A549 (cell line): ENCODE measurements at regions not wholly inside any gene's neighbourhood (a gene's known extent, or its start where the extent isn't known, plus 50 kb on each side); places are given as distances from the start of the nearest gene placed in this dataset.

Experiments
- ATAC-seq, 2 experiments: fragments of 200-7000 bp in 1 of 2; fragments of >200 bp in 1 of 2; cut with Nextera tagmentation in 1 of 2; cut with Tn5 transposase in 1 of 2; 3 replicates each; pipeline versions ENCODE4 v1.8.0 to v1.9.1; 2018 to 2020; ENCODE audit warnings: mild to moderate bottlenecking in 1 of 2, moderate library complexity in 1 of 2
- CTCF ChIA-PET: fragments of 300-600 bp; sonication (Branson Sonifier 250); formaldehyde crosslinking; extraction: SDS; loops from one replicate; lab custom pipeline; 2021; ENCODE audit warnings: antibody characterized with exemption, inconsistent platforms; lab: Yijun Ruan, JAX
- POLR2A ChIA-PET: fragments of 350-600 bp; formaldehyde crosslinking; extraction: SDS; loops from one replicate; lab custom pipeline; 2021; ENCODE audit warnings: antibody characterized with exemption, inconsistent platforms; lab: Yijun Ruan, JAX
- DNase-seq, 2 experiments: peaks; one replicate each; pipeline versions ENCODE4 v3.0.0 to v3.0.0-alpha.2; 2011 to 2016; ENCODE audit warnings: low read depth in 1 of 2, low spot score in 1 of 2
- FAIRE-seq: peaks from 2 replicates; lab custom pipeline; 2011; peaks lifted over from hg19 to GRCh38; lab: Jason Lieb, UNC
- H3K27ac ChIP-seq, 2 experiments: fragments of >200 bp; sonication (Bioruptor Twin); formaldehyde crosslinking; 3 replicates each; pipeline ENCODE4 v1.5.1; 2016 to 2017
- H3K4me1 ChIP-seq: fragments of >200 bp; sonication (Bioruptor Twin); formaldehyde crosslinking; 3 replicates; pipeline ENCODE4 v1.6.1; 2016
- H3K4me2 ChIP-seq: fragments of >200 bp; sonication (Bioruptor Twin); formaldehyde crosslinking; 3 replicates; pipeline ENCODE4 v1.6.1; 2016
- H3K4me3 ChIP-seq: fragments of >200 bp; sonication (Bioruptor Twin); formaldehyde crosslinking; 3 replicates; pipeline ENCODE4 v1.5.1; 2016
- H3K9me3 ChIP-seq: fragments of >200 bp; sonication (Bioruptor Twin); formaldehyde crosslinking; 3 replicates; pipeline ENCODE4 v1.6.1; 2016
- CBX2 ChIP-seq: fragments of 200-600 bp; sonication (generic); IDR thresholded peaks from 2 replicates; pipeline ENCODE4 v1.6.1; 2016; ENCODE audit warnings: low read depth, mild to moderate bottlenecking, borderline replicate concordance
- CHD2 ChIP-seq: fragments of 150-350 bp; IDR thresholded peaks from 2 replicates; pipeline ENCODE4 v1.6.1; 2014; ENCODE audit warnings: low read length; ENCODE audit not compliant: partially characterized antibody
- EHF ChIP-seq: fragments of 250-450 bp; sonication (Bioruptor Pico); IDR thresholded peaks from 2 replicates; pipeline ENCODE4 v1.5.0; 2020; ENCODE audit warnings: mild to moderate bottlenecking
- EHMT2 ChIP-seq: fragments of 200-600 bp; sonication (generic); IDR thresholded peaks from 2 replicates; pipeline ENCODE4 v1.6.1; 2016; ENCODE audit warnings: antibody characterized with exemption, low read depth, mild to moderate bottlenecking, moderate library complexity
- FOSL2 ChIP-seq, 2 experiments: fragments of 450-650 bp in 1 of 2; fragments of >200 bp in 1 of 2; sonication (Bioruptor Twin) in 1 of 2; formaldehyde crosslinking; IDR thresholded peaks; 2 replicates each; pipeline versions ENCODE4 v1.5.0 to v1.6.1; 2016 to 2020; ENCODE audit warnings: mild to moderate bottlenecking in 1 of 2, moderate library complexity in 1 of 2
- FOXS1 ChIP-seq: fragments of 250-450 bp; sonication (Bioruptor Pico); IDR thresholded peaks from 2 replicates; pipeline ENCODE4 v1.5.0; 2020; ENCODE audit warnings: mild to moderate bottlenecking, moderate library complexity
- GATA3 ChIP-seq: IDR thresholded peaks from 2 replicates; pipeline ENCODE4 v1.6.1; 2012; ENCODE audit warnings: borderline replicate concordance
- HDAC2 ChIP-seq: fragments of 200-600 bp; sonication (generic); IDR thresholded peaks from 2 replicates; pipeline ENCODE4 v1.6.1; 2016
- HOXA7 ChIP-seq: fragments of 250-450 bp; sonication (Bioruptor Pico); IDR thresholded peaks from 2 replicates; pipeline ENCODE4 v1.5.0; 2020; ENCODE audit warnings: mild to moderate bottlenecking, moderate library complexity
- HOXB13 ChIP-seq: fragments of 250-450 bp; sonication (Bioruptor Pico); IDR thresholded peaks from 2 replicates; pipeline ENCODE4 v1.5.0; 2020; ENCODE audit warnings: low read depth, mild to moderate bottlenecking, moderate library complexity
- JUNB ChIP-seq: fragments of >200 bp; sonication (Bioruptor Twin); formaldehyde crosslinking; IDR thresholded peaks from 2 replicates; pipeline ENCODE4 v1.6.1; 2016
- MAX ChIP-seq: IDR thresholded peaks from 2 replicates; pipeline ENCODE4 v1.6.1; 2012
- MAZ ChIP-seq: fragments of 150-350 bp; IDR thresholded peaks from 2 replicates; pipeline ENCODE4 v1.6.1; 2014; ENCODE audit warnings: antibody characterized with exemption, low read depth, low read length, borderline replicate concordance
- MYC ChIP-seq: IDR thresholded peaks from 2 replicates; pipeline ENCODE4 v1.6.1; 2012; ENCODE audit warnings: mild to moderate bottlenecking, inconsistent platforms, low read length, improper control_type of control experiment, borderline replicate concordance
- NPAS2 ChIP-seq: fragments of 250-450 bp; sonication (Bioruptor Pico); IDR thresholded peaks from 2 replicates; pipeline ENCODE4 v1.8.0; 2022; ENCODE audit warnings: mild to moderate bottlenecking, moderate library complexity, borderline replicate concordance
- NR3C1 ChIP-seq: fragments of >200 bp; sonication (Bioruptor Twin); formaldehyde crosslinking; IDR thresholded peaks from 3 replicates; pipeline ENCODE4 v1.6.1; 2017
- PBX3 ChIP-seq: IDR thresholded peaks from 2 replicates; pipeline ENCODE4 v1.6.1; 2012
- POLR2A ChIP-seq: IDR thresholded peaks from 2 replicates; pipeline ENCODE4 v1.6.1; 2012; ENCODE audit warnings: mild to moderate bottlenecking, low read length
- RAD21 ChIP-seq, 2 experiments: fragments of >200 bp in 1 of 2; sonication (Bioruptor Twin) in 1 of 2; formaldehyde crosslinking in 1 of 2; IDR thresholded peaks in 1 of 2; conservative IDR thresholded peaks in 1 of 2; 2 replicates in 1 of 2; 3 replicates in 1 of 2; pipeline ENCODE4 v1.6.1; 2012 to 2018; ENCODE audit warnings: inconsistent platforms in 1 of 2
- RFX5 ChIP-seq: fragments of 450-650 bp; IDR thresholded peaks from 2 replicates; pipeline ENCODE4 v1.7.1; 2014; ENCODE audit warnings: antibody characterized with exemption, mild to moderate bottlenecking, moderate library complexity
- SMC3 ChIP-seq: fragments of >200 bp; sonication (Bioruptor Twin); formaldehyde crosslinking; IDR thresholded peaks from 3 replicates; pipeline ENCODE4 v1.6.1; 2018; ENCODE audit warnings: inconsistent platforms
- TFCP2L1 ChIP-seq: fragments of 250-450 bp; sonication (Bioruptor Pico); IDR thresholded peaks from 2 replicates; pipeline ENCODE4 v1.5.0; 2021; ENCODE audit warnings: mild to moderate bottlenecking
- TP53 ChIP-seq: fragments of 250-450 bp; sonication (Bioruptor Pico); IDR thresholded peaks from 2 replicates; pipeline ENCODE4 v1.5.0; 2021; ENCODE audit warnings: mild to moderate bottlenecking, moderate library complexity
- ZFP36 ChIP-seq: fragments of 450-650 bp; IDR thresholded peaks from 2 replicates; pipeline ENCODE4 v1.6.1; 2014; ENCODE audit warnings: borderline replicate concordance; ENCODE audit not compliant: partially characterized antibody
- WGBS: methylation state at CpG from one replicate; pipeline ENCODE4 v1.1.6; 2017; ENCODE audit errors: missing lambda C conversion rate; 5-methylcytosine and 5-hydroxymethylcytosine counted together
- TF ChIP-seq, protein P1 (sequence below): fragments of >200 bp; sonication (Bioruptor Twin); formaldehyde crosslinking; IDR thresholded peaks from 3 replicates; pipeline ENCODE4 v1.5.1; 2016
- TF ChIP-seq, protein P2 (sequence below): fragments of 250-450 bp; sonication (Bioruptor Pico); IDR thresholded peaks from 2 replicates; pipeline ENCODE4 v1.5.0; 2021; ENCODE audit warnings: mild to moderate bottlenecking, moderate library complexity, borderline replicate concordance
- TF ChIP-seq, protein P3 (sequence below): fragments of 250-450 bp; sonication (Bioruptor Pico); IDR thresholded peaks from 2 replicates; pipeline ENCODE4 v1.5.0; 2020; ENCODE audit warnings: low read depth, mild to moderate bottlenecking, moderate library complexity
- TF ChIP-seq, protein P4 (sequence below): fragments of >200 bp; sonication (Bioruptor Twin); formaldehyde crosslinking; IDR thresholded peaks from 2 replicates; pipeline ENCODE4 v1.6.1; 2016

DNA sequence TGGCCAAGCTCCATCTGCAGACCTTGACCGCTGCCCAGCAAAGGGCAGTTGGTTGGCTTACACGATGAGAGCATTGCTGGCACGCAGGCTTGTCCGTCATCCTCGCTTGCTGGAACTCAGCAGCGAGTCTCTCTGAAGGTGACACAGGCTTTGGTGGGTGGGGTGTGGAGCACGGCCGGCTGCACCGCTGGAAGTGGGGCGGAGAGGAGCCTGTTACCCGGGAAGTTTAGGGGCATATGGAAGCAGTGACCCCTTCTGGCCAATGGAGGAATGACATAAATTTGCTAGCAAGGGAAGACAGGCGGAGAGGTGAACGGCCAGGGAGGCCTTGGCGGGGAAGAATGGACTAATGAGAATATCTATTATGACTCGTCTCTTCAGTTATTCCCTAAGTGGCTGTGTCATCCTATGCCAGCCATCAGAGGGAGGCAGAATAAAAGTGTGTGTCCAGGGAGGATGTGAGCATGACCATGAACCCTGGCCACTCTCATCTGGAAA, 65.9 kb upstream of the SDK2 start:
- WGBS = 28% methylated on average over 15 of the region's 15 CpGs
- peak; percentile 70 to 79 for DNase-seq
- peak; percentile 59 to 90; a peak in 4 of 6 replicates for ATAC-seq
- POLR2A ChIA-PET = no interaction called here
- no peak for FAIRE-seq
- Histone ChIP-seq H3K4me2 (peak overlapping the region; percentile 49; the same call in 2 of the 3 replicates), H3K27ac (peak overlapping the region in 1 of 2 experiments; percentile 30; a peak in 1 of 6 replicates), H3K9me3 (peaks cover 8% of the 10 kb centered on the region; the same call in 2 of the 3 replicates), H3K4me1 (peaks cover 4% of the 10 kb centered on the region; the same call in 2 of the 3 replicates)
- TF ChIP-seq, protein P1, sequence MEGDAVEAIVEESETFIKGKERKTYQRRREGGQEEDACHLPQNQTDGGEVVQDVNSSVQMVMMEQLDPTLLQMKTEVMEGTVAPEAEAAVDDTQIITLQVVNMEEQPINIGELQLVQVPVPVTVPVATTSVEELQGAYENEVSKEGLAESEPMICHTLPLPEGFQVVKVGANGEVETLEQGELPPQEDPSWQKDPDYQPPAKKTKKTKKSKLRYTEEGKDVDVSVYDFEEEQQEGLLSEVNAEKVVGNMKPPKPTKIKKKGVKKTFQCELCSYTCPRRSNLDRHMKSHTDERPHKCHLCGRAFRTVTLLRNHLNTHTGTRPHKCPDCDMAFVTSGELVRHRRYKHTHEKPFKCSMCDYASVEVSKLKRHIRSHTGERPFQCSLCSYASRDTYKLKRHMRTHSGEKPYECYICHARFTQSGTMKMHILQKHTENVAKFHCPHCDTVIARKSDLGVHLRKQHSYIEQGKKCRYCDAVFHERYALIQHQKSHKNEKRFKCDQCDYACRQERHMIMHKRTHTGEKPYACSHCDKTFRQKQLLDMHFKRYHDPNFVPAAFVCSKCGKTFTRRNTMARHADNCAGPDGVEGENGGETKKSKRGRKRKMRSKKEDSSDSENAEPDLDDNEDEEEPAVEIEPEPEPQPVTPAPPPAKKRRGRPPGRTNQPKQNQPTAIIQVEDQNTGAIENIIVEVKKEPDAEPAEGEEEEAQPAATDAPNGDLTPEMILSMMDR = peak; percentile 77
- TF ChIP-seq TFCP2L1 (no peak), RAD21 (conservative IDR thresholded peaks at IDR 0.05 in 1 of 2, IDR thresholded peaks at IDR 0.05 in 1 of 2) (peak; percentile 72 to 84), JUNB (no peak), CHD2 (no peak), MYC (no peak), SMC3 (peak; percentile 78), RFX5 (no peak)
- TF ChIP-seq, protein P2, sequence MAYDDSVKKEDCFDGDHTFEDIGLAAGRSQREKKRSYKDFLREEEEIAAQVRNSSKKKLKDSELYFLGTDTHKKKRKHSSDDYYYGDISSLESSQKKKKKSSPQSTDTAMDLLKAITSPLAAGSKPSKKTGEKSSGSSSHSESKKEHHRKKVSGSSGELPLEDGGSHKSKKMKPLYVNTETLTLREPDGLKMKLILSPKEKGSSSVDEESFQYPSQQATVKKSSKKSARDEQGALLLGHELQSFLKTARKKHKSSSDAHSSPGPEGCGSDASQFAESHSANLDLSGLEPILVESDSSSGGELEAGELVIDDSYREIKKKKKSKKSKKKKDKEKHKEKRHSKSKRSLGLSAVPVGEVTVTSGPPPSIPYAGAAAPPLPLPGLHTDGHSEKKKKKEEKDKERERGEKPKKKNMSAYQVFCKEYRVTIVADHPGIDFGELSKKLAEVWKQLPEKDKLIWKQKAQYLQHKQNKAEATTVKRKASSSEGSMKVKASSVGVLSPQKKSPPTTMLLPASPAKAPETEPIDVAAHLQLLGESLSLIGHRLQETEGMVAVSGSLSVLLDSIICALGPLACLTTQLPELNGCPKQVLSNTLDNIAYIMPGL = no peak
- TF ChIP-seq, protein P3, sequence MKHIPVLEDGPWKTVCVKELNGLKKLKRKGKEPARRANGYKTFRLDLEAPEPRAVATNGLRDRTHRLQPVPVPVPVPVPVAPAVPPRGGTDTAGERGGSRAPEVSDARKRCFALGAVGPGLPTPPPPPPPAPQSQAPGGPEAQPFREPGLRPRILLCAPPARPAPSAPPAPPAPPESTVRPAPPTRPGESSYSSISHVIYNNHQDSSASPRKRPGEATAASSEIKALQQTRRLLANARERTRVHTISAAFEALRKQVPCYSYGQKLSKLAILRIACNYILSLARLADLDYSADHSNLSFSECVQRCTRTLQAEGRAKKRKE (CRISPR knock-in tag) = no peak
- TF ChIP-seq, all 56 proteins: peak for 3
- H3K4me3 ChIP-seq = no peak overlapping the region
- CTCF ChIA-PET = interaction anchor here (0.6 to 7.3 kb wide), 34 partner anchors 8 to 284 kb away, joined by 3 to 62 read pairs (median 4); partner anchors contain the start of gene SDK2

DNA sequence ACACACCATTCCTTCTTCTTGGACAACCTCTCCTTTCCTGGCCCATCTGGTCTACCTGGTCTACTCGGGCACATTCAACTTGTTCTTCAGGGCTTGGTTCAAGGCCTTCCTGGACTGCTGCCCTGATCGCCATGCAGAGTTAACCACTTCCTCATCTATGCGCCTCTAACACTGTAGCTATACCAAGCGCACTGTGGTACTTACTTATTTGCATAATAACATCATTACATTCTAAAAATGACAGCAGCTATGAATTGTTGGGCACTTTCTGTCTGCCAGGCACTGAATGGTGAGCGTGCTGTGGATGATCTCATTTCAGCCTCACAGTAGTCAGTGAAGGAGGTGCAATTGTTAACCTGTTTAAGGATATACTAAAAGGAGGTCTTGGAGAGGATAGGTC, 66.9 kb upstream of the SDK2 start:
- no peak overlapping the region for H3K4me2 ChIP-seq
- ChIA-PET CTCF (interaction anchor here (0.7 to 7.3 kb wide), 15 partner anchors 9 to 288 kb away, joined by 3 to 62 read pairs (median 4); partner anchors contain the start of gene SDK2), POLR2A (no interaction called here)
- TF ChIP-seq SMC3 (no peak), TP53 (no peak), MAZ (no peak), FOSL2 (IDR thresholded peaks at IDR 0.05) (no peak), FOSL2 (CRISPR knock-in tag; IDR thresholded peaks at IDR 0.05) (no peak), NPAS2 (CRISPR knock-in tag) (no peak), HDAC2 (no peak), CBX2 (no peak), GATA3 (no peak), ZFP36 (no peak), HOXA7 (CRISPR knock-in tag) (no peak), NR3C1 (no peak), EHMT2 (no peak), POLR2A (no peak), MAX (no peak), HOXB13 (CRISPR knock-in tag) (no peak), FOXS1 (CRISPR knock-in tag) (no peak), EHF (CRISPR knock-in tag) (no peak), PBX3 (no peak)
- TF ChIP-seq, protein P3 (CRISPR knock-in tag) = no peak
- TF ChIP-seq, protein P4, sequence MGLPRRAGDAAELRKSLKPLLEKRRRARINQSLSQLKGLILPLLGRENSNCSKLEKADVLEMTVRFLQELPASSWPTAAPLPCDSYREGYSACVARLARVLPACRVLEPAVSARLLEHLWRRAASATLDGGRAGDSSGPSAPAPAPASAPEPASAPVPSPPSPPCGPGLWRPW = no peak
- DNase-seq = no peak
- no peak for ATAC-seq
- no peak overlapping the region for H3K4me3 ChIP-seq
- no peaks in the 10 kb centered on the region; the same call in 2 of the 3 replicates for H3K4me1 ChIP-seq
- 81% methylated on average over 5 of the region's 5 CpGs for WGBS
- no peak overlapping the region for H3K27ac ChIP-seq
- FAIRE-seq = no peak
- peaks cover 8% of the 10 kb centered on the region; the same call in 2 of the 3 replicates for H3K9me3 ChIP-seq
